DMS 273 treated with DMSO at 0.1 percent for 48 hours (cell line): ENCODE measurements at regions not wholly inside any gene's neighbourhood (a gene's known extent, or its start where the extent isn't known, plus 50 kb on each side); places are given as distances from the start of the nearest gene placed in this dataset.
"Not testable (repeated sequence)": the region's sequence is repeated elsewhere in the genome, so short reads cannot be mapped to it uniquely, and the experiment has no call there.

ENCODE experiments used
- DNase-seq: peaks from one replicate; lab custom pipeline; 2025; lab: John Stamatoyannopoulos, UW

DNA sequence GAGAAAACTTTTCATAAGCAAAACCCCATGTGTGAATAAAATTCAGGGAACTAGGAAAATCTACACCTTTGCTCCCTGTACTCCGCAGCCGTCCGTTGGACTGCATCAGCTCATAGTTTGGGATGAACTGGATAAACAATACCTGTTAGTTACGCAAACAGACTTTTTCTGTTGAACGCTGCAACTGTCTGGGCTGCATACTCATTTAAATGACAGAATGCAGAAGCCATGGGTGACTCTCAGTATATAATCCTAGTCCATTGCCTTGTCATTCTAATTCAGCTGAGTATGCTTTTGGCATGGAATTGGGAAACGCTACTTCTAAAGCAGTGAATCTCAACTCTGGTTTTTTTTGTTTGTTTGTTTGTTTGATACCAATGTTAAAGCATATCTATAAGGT lies 151.6 kb downstream of the SLITRK1 start:
- DNase-seq = no peak

DNA sequence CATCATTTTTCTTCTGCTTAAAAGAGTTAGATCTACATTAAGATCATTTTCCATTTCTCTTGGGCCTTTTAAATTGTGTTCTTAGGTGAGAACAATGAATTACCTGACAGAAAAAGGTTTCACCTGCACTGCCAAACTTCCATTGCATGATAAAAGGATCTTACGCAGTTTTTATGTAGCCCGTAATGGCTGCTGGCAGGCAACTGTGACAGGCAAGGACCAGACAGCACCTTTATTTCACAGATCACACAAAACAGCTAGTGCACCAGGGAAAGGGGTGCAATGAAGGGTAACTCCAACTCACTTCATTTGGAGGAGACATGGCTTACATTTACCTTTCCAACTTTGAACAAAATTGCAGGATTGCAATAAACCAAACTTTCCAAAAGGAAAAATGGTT lies 159.8 kb downstream of the SLITRK1 start:
- DNase-seq = no peak

DNA sequence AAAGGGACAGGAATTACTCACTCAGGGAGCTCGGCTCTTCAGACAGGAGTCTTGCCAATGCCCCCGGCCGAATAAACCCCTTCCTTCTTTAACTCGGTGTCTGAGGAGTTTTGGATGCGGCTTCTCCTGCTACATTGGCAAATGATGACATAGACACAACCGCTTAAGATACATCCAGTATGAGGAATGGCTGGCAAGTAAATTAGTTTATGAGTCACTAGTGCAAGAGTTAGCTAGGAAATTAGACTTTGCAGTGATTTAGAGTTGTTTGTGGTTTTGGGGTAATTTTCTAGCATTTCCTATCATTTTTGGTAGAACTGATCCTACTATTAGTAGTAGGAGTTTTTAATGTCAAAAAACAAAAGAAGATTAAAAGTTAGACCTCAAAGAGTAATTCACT lies 166.2 kb downstream of the SLITRK1 start:
- no peak for DNase-seq

DNA sequence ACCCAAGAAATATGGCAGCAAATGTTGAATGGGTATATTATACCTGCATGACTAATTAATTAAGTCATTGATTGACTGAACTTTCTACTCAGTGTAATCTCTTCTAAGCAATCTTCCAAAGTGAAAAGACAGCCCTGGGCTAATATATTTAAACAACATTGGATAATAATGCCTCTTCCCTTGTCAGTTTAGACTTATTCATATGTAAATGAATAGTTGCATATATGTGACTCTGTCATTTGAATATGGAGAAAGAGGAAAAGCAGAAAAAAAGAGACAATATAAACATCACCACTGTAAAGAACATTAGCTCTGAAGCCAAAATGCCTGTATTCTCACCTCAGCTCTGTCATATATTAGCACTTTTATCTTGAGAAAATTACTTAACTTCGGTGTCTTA lies 168.0 kb downstream of the SLITRK1 start:
- DNase-seq = no peak

DNA sequence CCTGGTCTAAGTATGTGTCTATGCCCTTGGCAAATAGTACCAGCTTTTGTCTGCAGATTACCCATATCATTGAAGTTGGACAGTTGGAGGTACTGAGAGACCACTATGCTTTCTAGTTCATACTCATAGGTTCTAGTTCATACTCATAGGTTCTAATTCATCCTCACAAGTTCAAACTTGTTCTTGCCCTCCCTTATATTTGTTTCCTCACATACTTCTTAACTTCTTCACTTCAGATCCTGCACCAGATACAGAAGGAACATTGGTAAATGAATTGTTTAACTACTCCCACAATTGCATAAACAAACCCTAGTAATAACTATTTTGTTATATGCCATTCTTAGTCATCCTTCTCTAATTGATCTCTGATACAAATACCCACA lies 172.2 kb downstream of the SLITRK1 start:
- no peak for DNase-seq

- DNase-seq = no peak
Observed at GRCh38 chr13:83709426-83710132, 172.7 kb downstream of the SLITRK1 start.

GRCh38 chr13:83702021-83702420 lies 180.3 kb downstream of the SLITRK1 start:
- no peak for DNase-seq

GRCh38 chr13:83692800-83693199 lies 189.5 kb downstream of the SLITRK1 start:
- no peak for DNase-seq

DNA sequence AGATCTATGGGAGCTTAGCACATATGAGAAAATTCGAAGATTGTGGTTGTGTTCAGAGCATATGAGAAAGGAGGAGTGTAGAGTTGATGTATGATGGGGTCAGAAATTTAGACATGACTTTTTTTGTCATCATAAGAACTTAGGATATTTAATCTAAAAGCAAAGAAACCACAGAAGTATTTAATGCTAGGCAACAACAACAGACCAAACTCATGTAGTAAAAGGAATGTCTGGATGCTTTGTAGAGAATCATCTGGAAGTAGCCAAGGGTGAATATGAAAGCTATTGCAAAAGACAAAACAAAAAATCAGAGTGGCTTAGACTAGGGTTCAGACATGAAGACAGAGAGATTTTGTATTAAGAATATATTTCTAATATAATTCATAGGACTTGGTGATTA lies 190.3 kb downstream of the SLITRK1 start:
- no peak for DNase-seq

DNA sequence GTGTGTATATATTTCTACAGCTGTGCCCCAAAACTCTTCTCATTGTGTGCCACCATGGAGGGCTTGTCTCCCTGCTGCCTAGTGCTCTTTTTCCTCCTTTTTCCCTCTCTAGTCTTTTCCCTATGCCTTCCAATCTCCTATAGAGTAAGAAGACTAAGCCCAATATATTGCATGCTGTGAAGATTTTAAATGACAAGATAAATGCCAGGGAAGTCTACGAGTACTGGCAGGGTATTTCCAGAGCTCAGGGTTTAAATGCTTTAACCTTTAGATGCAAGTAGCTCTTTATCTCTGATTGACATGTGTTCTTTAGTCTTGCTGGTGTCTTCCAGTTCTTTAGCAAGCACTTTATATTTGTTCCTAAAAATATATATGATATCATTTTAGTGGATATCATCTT lies 200.7 kb downstream of the SLITRK1 start:
- DNase-seq = no peak

- no peak for DNase-seq
Observed at GRCh38 chr13:83677985-83678384, 204.3 kb downstream of the SLITRK1 start.

DNA sequence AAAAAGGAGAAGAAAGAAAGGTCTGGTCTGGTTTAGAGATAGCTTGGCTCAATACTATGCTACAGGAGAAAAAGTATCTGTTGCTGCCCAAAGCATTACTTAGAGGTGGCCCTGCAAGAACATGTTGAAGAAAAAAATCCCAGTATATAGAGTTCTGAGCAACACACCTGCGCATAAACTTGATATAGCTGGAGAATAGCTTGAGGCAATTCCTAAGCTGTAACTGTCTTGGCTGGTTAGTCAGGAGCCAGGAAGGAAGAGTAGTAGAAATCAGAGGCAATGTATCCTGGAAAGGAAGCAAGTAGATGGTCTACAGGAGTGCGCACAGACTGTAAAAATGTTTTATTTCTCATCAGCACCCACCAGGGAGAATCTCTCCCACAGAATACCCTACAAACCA lies 209.7 kb downstream of the SLITRK1 start:
- DNase-seq = no peak

- no peak for DNase-seq
Observed at GRCh38 chr13:83667606-83668005, 214.7 kb downstream of the SLITRK1 start.

DNA sequence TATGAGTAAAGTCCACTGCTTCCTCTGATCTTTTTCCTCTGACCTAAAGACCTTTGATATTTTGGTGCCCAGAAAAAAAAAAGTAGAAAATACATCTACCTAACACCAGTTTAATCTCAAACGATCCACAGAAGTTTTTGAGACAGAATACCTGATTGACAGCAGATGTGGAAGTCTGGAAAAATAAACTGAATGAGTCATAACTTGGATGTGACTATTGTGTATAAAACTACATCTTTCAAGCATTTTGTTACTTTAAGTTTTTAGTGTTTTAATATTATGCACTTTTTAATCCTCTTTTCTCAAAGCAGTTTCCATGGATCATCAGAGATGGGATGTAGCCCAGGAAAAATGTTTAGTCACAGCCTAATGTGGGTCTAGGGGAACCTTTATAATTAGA lies 216.1 kb downstream of the SLITRK1 start:
- no peak for DNase-seq

DNA sequence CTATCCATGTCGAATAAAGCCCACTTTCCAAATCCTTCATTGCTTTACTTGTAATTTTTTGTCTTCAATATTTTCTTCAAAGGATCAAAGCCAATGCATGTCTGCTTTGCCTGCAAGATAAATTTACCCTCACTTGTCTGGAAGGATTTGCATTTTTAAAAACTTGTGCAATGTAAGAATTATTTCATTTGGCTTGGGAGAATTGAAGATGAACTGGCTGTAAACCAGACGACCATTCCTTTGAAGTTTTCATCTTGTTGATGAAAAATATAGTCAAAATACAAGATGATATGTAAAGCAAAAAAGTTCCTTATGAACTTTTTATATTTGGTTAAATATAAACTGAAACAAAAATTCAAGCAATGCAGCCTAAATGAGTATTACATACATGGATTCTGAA lies 225.0 kb downstream of the SLITRK1 start:
- DNase-seq = no peak

DNA sequence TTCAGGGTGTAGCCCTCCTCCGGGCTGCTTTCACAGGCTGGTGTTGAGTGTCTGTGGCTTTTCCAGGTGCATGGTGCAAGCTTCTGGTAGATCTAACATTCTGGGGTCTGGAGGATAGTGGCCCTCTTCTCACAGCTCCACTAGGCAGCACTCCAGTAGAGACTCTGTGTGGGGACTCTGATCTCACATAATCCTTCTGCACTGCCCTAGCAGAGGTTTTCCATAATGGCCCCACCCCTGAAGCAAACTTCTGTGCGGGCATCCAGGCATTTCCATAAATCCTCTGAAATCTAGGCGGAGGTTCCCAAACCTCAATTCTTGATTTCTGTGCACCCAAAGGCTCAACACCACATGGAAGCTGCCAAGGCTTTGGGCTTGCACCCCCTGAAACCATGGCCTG lies 239.7 kb downstream of the SLITRK1 start:
- not testable (repeated sequence) for DNase-seq

- DNase-seq = no peak
Observed at GRCh38 chr13:83634601-83635000, 247.7 kb downstream of the SLITRK1 start.

DNA sequence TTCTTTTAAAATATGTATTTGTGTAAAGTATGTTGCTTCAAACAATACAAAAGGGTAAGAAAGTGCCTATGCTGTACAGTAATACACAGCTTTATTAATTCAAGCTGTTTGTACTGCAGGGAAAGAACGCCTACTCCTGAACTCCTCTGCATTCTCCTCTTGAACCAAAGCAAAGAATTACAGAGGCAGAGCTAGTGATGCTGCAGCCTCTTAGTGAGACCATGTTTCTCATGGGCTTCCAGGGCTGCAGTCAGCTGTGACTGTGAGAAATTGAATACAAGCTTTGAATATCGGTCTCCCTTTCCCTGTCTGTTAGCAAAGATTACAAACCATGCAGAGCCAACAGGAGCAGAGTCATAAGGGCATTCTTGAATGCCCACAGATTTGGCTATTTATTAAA lies 248.5 kb downstream of the SLITRK1 start:
- no peak for DNase-seq

GRCh38 chr13:83622422-83622784 lies 259.9 kb downstream of the SLITRK1 start:
- no peak for DNase-seq

- no peak for DNase-seq
Observed at GRCh38 chr13:83621765-83622421, 260.4 kb downstream of the SLITRK1 start.

- no peak for DNase-seq
Observed at GRCh38 chr13:83620530-83621220, 261.6 kb downstream of the SLITRK1 start.

DNA sequence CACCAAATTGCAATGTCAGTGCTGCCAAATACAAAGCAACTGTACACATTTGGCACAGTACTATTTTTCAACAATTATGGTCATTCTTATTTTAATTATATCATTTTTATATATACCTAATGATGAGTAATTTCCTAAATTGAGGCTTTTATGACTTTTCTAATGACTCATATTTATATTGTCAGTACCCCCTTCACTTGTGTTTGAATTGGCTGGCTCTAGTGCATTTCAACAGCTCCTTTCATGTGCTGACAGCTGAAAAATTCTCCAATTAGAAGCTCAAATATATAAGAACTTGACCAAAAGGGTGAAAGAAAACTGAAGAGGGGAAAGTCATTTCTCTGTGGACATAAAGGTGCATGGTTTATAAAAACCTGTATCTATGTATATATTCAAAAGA lies 263.3 kb downstream of the SLITRK1 start:
- DNase-seq = no peak

GRCh38 chr13:83613524-83613923 lies 268.8 kb downstream of the SLITRK1 start:
- no peak for DNase-seq

DNA sequence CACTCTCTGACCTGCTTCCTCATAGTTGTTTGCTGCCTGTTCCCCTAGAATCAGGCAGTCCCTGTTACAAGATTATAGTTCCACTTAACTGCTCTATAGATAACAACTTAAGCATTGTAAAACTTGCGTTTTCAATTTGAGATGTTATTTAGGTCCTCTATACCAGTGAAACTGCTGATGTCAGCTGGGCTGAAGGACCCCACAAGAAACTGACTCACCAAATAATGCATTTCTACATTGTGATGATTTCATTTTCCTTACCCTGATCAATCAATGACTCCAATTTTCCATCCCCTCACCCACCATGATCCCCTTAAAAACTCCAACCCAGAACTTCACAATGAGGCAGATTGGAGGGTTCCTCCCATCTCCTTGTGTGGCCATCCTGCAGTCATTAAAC lies 280.7 kb downstream of the SLITRK1 start:
- no peak for DNase-seq
